PC-9 (cell line): ENCODE measurements at regions not wholly inside any gene's neighbourhood (a gene's known extent, or its start where the extent isn't known, plus 50 kb on each side); places are given as distances from the start of the nearest gene placed in this dataset.

Experiments used
- BruUV-seq: library from RNA; stranded (reverse); fragments of 400-500 nt; replicated peaks from 2 replicates; lab custom pipeline; 2021; lab: Mats Ljungman, UMichigan
- CTCF ChIA-PET: fragments of 300-600 bp; sonication (Branson Sonifier 250); formaldehyde crosslinking; loops from one replicate; lab custom pipeline; 2022; ENCODE audit warnings: antibody characterized with exemption; lab: Charles Lee
- POLR2A ChIA-PET: fragments of 300-600 bp; sonication (Branson Sonifier 250); formaldehyde crosslinking; loops from one replicate; lab custom pipeline; 2022; ENCODE audit warnings: antibody characterized with exemption; ENCODE audit not compliant: unreplicated experiment; lab: Charles Lee
- DNase-seq, 2 experiments: peaks; one replicate each; pipeline versions ENCODE4 v3.0.0 to v3.0.0-alpha.2; 2015 to 2022; ENCODE audit warnings: mixed read lengths in 1 of 2
- H2AFZ ChIP-seq: fragments of 200-600 bp; sonication (generic); 2 replicates; pipeline ENCODE4 v1.8.1; 2017; ENCODE audit warnings: antibody characterized with exemption
- H3F3A ChIP-seq: fragments of 200-600 bp; sonication (generic); 2 replicates; pipeline ENCODE4 v1.8.1; 2017; ENCODE audit warnings: antibody characterized with exemption, mild to moderate bottlenecking, low read depth; ENCODE audit not compliant: insufficient read depth
- H3K27ac ChIP-seq: fragments of 200-600 bp; sonication (generic); 2 replicates; pipeline ENCODE4 v1.6.1; 2016; ENCODE audit warnings: mixed run types
- H3K27me3 ChIP-seq: fragments of 200-600 bp; sonication (generic); 2 replicates; pipeline ENCODE4 v1.6.1; 2016; ENCODE audit warnings: low read depth, mixed run types; ENCODE audit not compliant: insufficient read depth
- H3K36me3 ChIP-seq: fragments of 200-600 bp; sonication (generic); 2 replicates; pipeline ENCODE4 v1.6.1; 2016; ENCODE audit warnings: low read depth, mixed run types
- H3K4me1 ChIP-seq: fragments of 200-600 bp; sonication (generic); replicated peaks from 2 replicates; pipeline ENCODE4 v1.6.1; 2016; ENCODE audit warnings: mixed run types; ENCODE audit not compliant: insufficient read depth
- H3K4me2 ChIP-seq: fragments of 200-600 bp; sonication (generic); 2 replicates; pipeline ENCODE4 v1.6.1; 2017; ENCODE audit warnings: mixed run types
- H3K4me3 ChIP-seq: fragments of 200-600 bp; sonication (generic); 2 replicates; pipeline ENCODE4 v1.6.1; 2016; ENCODE audit warnings: mixed run types
- H3K79me2 ChIP-seq: fragments of 200-600 bp; sonication (generic); 2 replicates; pipeline ENCODE4 v1.6.1; 2017; ENCODE audit warnings: low read depth, mixed run types
- H3K9me2 ChIP-seq: fragments of 200-600 bp; sonication (generic); 2 replicates; pipeline ENCODE4 v1.8.1; 2017; ENCODE audit warnings: mild to moderate bottlenecking; ENCODE audit not compliant: insufficient read depth
- H3K9me3 ChIP-seq: fragments of 200-600 bp; sonication (generic); 2 replicates; pipeline ENCODE4 v1.8.1; 2016; ENCODE audit warnings: low read depth; ENCODE audit not compliant: insufficient read depth
- H4K20me1 ChIP-seq: fragments of 200-600 bp; sonication (generic); 2 replicates; pipeline ENCODE4 v1.8.1; 2017; ENCODE audit not compliant: insufficient read depth
- CTCF ChIP-seq: fragments of 200-600 bp; sonication (generic); conservative IDR thresholded peaks from 2 replicates; pipeline ENCODE4 v1.6.1; 2017; ENCODE audit warnings: mixed run types, antibody characterized with exemption, mild to moderate bottlenecking, moderate library complexity
- EZH2 ChIP-seq: fragments of 200-600 bp; sonication (generic); IDR thresholded peaks from 2 replicates; pipeline ENCODE4 v1.8.0; 2017; ENCODE audit warnings: antibody characterized with exemption, low read depth
- intact Hi-C: fragments of 100-400 bp; cut with micrococcal nuclease; formaldehyde crosslinking; loops from one replicate; pipeline ENCODE4 v1.10.0; 2022; ENCODE audit not compliant: unreplicated experiment

GRCh38 chr1:91575909-91576519, 75.4 kb downstream of the CDC7 start:
- Histone ChIP-seq H3K9me2 (no peaks in the 10 kb centered on the region; the same call in 1 of the 2 replicates), H3K4me2 (no peak overlapping the region), H3K27me3 (no peaks in the 10 kb centered on the region), H3K36me3 (no peaks in the 10 kb centered on the region), H3K4me1 (no peaks in the 10 kb centered on the region), H3K27ac (no peak overlapping the region), H3K4me3 (no peak overlapping the region), H4K20me1 (no peaks in the 10 kb centered on the region), H2AFZ (no peak overlapping the region), H3K9me3 (no peaks in the 10 kb centered on the region), H3K79me2 (no peaks in the 10 kb centered on the region), H3F3A (no peaks in the 10 kb centered on the region)
- no peak for TF ChIP-seq CTCF
- TF ChIP-seq EZH2, result no peak
- POLR2A ChIA-PET, result interaction anchor here (0.7 kb wide), 1 partner anchor 161 kb away, joined by 7 read pairs; no protein-coding TSS in a partner anchor
- CTCF ChIA-PET, result no interaction called here
- intact Hi-C loops, result no loop called here
- no peak for DNase-seq
- no TSS peak for BruUV-seq

GRCh38 chr1:91578320-91579109, 77.9 kb downstream of the CDC7 start:
- ChIA-PET CTCF (no interaction called here), POLR2A (interaction anchor here (0.6 kb wide), 1 partner anchor 254 kb away, joined by 4 read pairs; no protein-coding TSS in a partner anchor)
- Histone ChIP-seq H4K20me1 (no peaks in the 10 kb centered on the region), H3K27me3 (no peaks in the 10 kb centered on the region), H3F3A (no peaks in the 10 kb centered on the region), H3K9me2 (peaks cover 8% of the 10 kb centered on the region; the same call in 1 of the 2 replicates), H3K4me3 (no peak overlapping the region), H3K4me1 (peaks cover 6% of the 10 kb centered on the region), H2AFZ (no peak overlapping the region), H3K9me3 (no peaks in the 10 kb centered on the region), H3K4me2 (no peak overlapping the region), H3K79me2 (no peaks in the 10 kb centered on the region), H3K27ac (no peak overlapping the region), H3K36me3 (no peaks in the 10 kb centered on the region)
- no TSS peak for BruUV-seq
- no peak for DNase-seq
- intact Hi-C loops, result no loop called here
- TF ChIP-seq EZH2 (no peak), CTCF (no peak)

- Histone ChIP-seq H3F3A (no peaks in the 10 kb centered on the region), H3K27ac (no peak overlapping the region), H3K4me1 (peaks cover 6% of the 10 kb centered on the region), H4K20me1 (no peaks in the 10 kb centered on the region), H3K4me2 (no peak overlapping the region), H3K9me3 (no peaks in the 10 kb centered on the region), H3K9me2 (peaks cover 8% of the 10 kb centered on the region; the same call in 1 of the 2 replicates), H3K79me2 (no peaks in the 10 kb centered on the region), H2AFZ (no peak overlapping the region), H3K36me3 (no peaks in the 10 kb centered on the region), H3K27me3 (no peaks in the 10 kb centered on the region), H3K4me3 (no peak overlapping the region)
- intact Hi-C loops, result loop anchor here (10.0 kb wide), 1 partner anchor 45 kb away; no protein-coding TSS in a partner anchor
- ChIA-PET POLR2A (no interaction called here), CTCF (no interaction called here)
- DNase-seq, result no peak
- no peak for TF ChIP-seq EZH2
- TF ChIP-seq CTCF, result no peak
- no TSS peak for BruUV-seq
Observed at GRCh38 chr1:91579658-91580228, 79.1 kb downstream of the CDC7 start.
